ENCODE measurements at regions not wholly inside any gene's neighbourhood (a gene's known extent, or its start where the extent isn't known, plus 50 kb on each side); places are given as distances from the start of the nearest gene placed in this dataset.

GRCh38 chr2:9055471-9055870 is 52.0 kb upstream of the MBOAT2 start:
- TF ChIP-seq CTCF (IDR thresholded peaks at IDR 0.05) = no peak
- no peak for TF ChIP-seq EZH2 (IDR thresholded peaks at IDR 0.05)
